Spleen (tissue), 7 donors: ENCODE measurements at regions not wholly inside any gene's neighbourhood (a gene's known extent, or its start where the extent isn't known, plus 50 kb on each side); places are given as distances from the start of the nearest gene placed in this dataset.

Experiments used
- CTCF ChIP-seq, 11 experiments: fragments of 200-600 bp in 7 of 11; fragments of 450-650 bp in 4 of 11; sonication (generic) in 4 of 11; IDR thresholded peaks in 8 of 11; conservative IDR thresholded peaks in 3 of 11; 1 replicate in 7 of 11; 2 replicates in 4 of 11; pipeline versions ENCODE4 v1.4.0 to v1.8.0; 2016 to 2021; ENCODE audit warnings: antibody characterized with exemption in 11 of 11, inconsistent platforms in 4 of 11, mild to moderate bottlenecking in 1 of 11
- POLR2A ChIP-seq, 3 donors: fragments of 450-650 bp; IDR thresholded peaks; one replicate each; pipeline ENCODE4 v1.5.1; 2017; ENCODE audit warnings: antibody characterized with exemption in 3 of 3, mild to moderate bottlenecking in 1 of 3
- POLR2AphosphoS5 ChIP-seq, 3 donors: sonication (generic); formaldehyde crosslinking; IDR thresholded peaks; one replicate each; pipeline ENCODE4 v1.5.1; 2017; ENCODE audit warnings: antibody characterized with exemption in 3 of 3
- donor health status: DM: no; HTN: no; CAD: no; lungs with moderate emphysema.
- donor health status: DM: no; HTN: no; CAD: no.
- donor health status: DM: no; HTN: no; CAD: no.

DNA sequence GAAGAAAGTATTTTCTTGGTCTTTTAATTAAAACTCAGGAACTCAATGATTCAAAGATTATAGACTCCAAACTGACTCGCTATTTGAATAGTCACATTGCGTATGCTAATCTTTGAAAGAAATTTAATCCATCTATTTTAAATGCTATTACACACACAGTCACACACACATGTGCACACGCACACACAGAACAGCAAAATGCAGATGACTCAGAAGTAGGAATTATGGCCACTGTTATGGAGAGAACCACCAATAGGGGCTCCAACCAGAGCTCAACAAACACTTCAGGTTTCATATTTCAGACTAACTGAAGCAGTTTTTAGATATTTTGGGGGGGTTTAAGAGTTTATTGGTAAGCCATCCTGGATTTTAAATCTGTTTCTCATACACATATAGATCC is 1917.9 kb downstream of the EFNA5 start:
- TF ChIP-seq POLR2A (IDR thresholded peaks at IDR 0.05), result no peak
- no peak for TF ChIP-seq CTCF (IDR thresholded peaks at IDR 0.05 in 8 of 11, conservative IDR thresholded peaks at IDR 0.05 in 3 of 11)
- TF ChIP-seq POLR2AphosphoS5 (IDR thresholded peaks at IDR 0.05), result no peak
